Prostate gland (tissue), 2 donors: ENCODE measurements at regions not wholly inside any gene's neighbourhood (a gene's known extent, or its start where the extent isn't known, plus 50 kb on each side); places are given as distances from the start of the nearest gene placed in this dataset.

Source experiments
- DNase-seq: peaks from one replicate; pipeline ENCODE4 v3.0.0-alpha.2; 2019; ENCODE audit warnings: low spot score
- H3K27ac ChIP-seq, 2 donors: fragments of 200-600 bp; sonication (generic); 2 replicates each; pipeline ENCODE4 v1.5.1; 2017 to 2019
- H3K27me3 ChIP-seq: fragments of 200-600 bp; sonication (generic); replicated peaks from 2 replicates; pipeline ENCODE4 v1.5.1; 2019; ENCODE audit not compliant: insufficient read depth
- H3K36me3 ChIP-seq, 2 donors: fragments of 200-600 bp; sonication (generic); 1 replicate in 1 of 2; 2 replicates in 1 of 2; pipeline versions ENCODE4 v1.5.1 to v1.8.1; 2017 to 2019
- H3K4me1 ChIP-seq: fragments of 200-600 bp; sonication (generic); replicated peaks from 2 replicates; pipeline ENCODE4 v1.5.1; 2019
- H3K4me3 ChIP-seq, 2 donors: fragments of 200-600 bp; sonication (generic); 2 replicates each; pipeline ENCODE4 v1.5.1; 2017 to 2019
- H3K9me3 ChIP-seq: fragments of 200-600 bp; sonication (generic); 2 replicates; pipeline ENCODE4 v1.5.1; 2017
- CTCF ChIP-seq, 4 experiments: fragments of 200-600 bp in 2 of 4; fragments of 450-650 bp in 2 of 4; sonication (generic) in 2 of 4; IDR thresholded peaks; 1 replicate in 3 of 4; 2 replicates in 1 of 4; pipeline ENCODE4 v1.5.1; 2016 to 2019; ENCODE audit warnings: antibody characterized with exemption in 4 of 4, mild to moderate bottlenecking in 2 of 4, moderate library complexity in 2 of 4
- POLR2A ChIP-seq: fragments of 450-650 bp; IDR thresholded peaks from one replicate; pipeline ENCODE4 v1.6.1; 2016; ENCODE audit warnings: antibody characterized with exemption, mild to moderate bottlenecking
- POLR2AphosphoS5 ChIP-seq: sonication (generic); formaldehyde crosslinking; IDR thresholded peaks from one replicate; pipeline ENCODE4 v1.6.1; 2017; ENCODE audit warnings: antibody characterized with exemption
- WGBS: methylation state at CpG from one replicate; pipeline ENCODE4 v1.1.5; 2018; 5-methylcytosine and 5-hydroxymethylcytosine counted together
- intact Hi-C: fragments of 100-400 bp; cut with DNase I; formaldehyde crosslinking; loops from one replicate; pipeline ENCODE4 v1.14.2; 2022

- no peak overlapping the region for H3K27ac ChIP-seq
- no peaks in the 10 kb centered on the region for H3K9me3 ChIP-seq
- TF ChIP-seq CTCF (IDR thresholded peaks at IDR 0.05) (no peak), POLR2A (no peak), POLR2AphosphoS5 (no peak)
- no peaks in the 10 kb centered on the region for H3K27me3 ChIP-seq
- no peak overlapping the region for H3K4me3 ChIP-seq
- 70% methylated on average over 5 of the region's 5 CpGs for WGBS
- no peaks in the 10 kb centered on the region for H3K36me3 ChIP-seq
- DNase-seq = no peak
- intact Hi-C loops = no loop called here
- H3K4me1 ChIP-seq = no peaks in the 10 kb centered on the region
Observed at GRCh38 chr1:98382986-98383740, 278.4 kb upstream of the SNX7 start.

GRCh38 chr1:98382586-98382985 is 278.9 kb upstream of the SNX7 start:
- Histone ChIP-seq H3K27me3 (no peaks in the 10 kb centered on the region), H3K27ac (no peak overlapping the region), H3K36me3 (no peaks in the 10 kb centered on the region), H3K9me3 (no peaks in the 10 kb centered on the region), H3K4me3 (no peak overlapping the region), H3K4me1 (no peaks in the 10 kb centered on the region)
- intact Hi-C loops = no loop called here
- no peak for DNase-seq
- no peak for TF ChIP-seq POLR2AphosphoS5
- no peak for TF ChIP-seq POLR2A
- TF ChIP-seq CTCF (IDR thresholded peaks at IDR 0.05) = no peak
- WGBS = 85% methylated on average over 2 of the region's 2 CpGs

GRCh38 chr1:98374098-98374497 is 287.4 kb upstream of the SNX7 start:
- WGBS = 88% methylated on average over 2 of the region's 2 CpGs
- H3K27ac ChIP-seq = no peak overlapping the region
- no peaks in the 10 kb centered on the region for H3K9me3 ChIP-seq
- no peak overlapping the region for H3K4me3 ChIP-seq
- H3K4me1 ChIP-seq = no peaks in the 10 kb centered on the region
- no peaks in the 10 kb centered on the region for H3K36me3 ChIP-seq
- no peaks in the 10 kb centered on the region for H3K27me3 ChIP-seq
- DNase-seq = no peak
- no peak for TF ChIP-seq POLR2A
- no peak for TF ChIP-seq CTCF (IDR thresholded peaks at IDR 0.05)
- TF ChIP-seq POLR2AphosphoS5 = no peak
- intact Hi-C loops = no loop called here

- WGBS = 92% methylated on average over 2 of the region's 2 CpGs
Observed at GRCh38 chr1:98373056-98373455, 288.5 kb upstream of the SNX7 start.

More at GRCh38 chr1:98373056-98373455, 288.5 kb upstream of the SNX7 start:
- H3K36me3 ChIP-seq = no peaks in the 10 kb centered on the region
- no peaks in the 10 kb centered on the region for H3K27me3 ChIP-seq
- H3K27ac ChIP-seq = no peak overlapping the region
- H3K4me1 ChIP-seq = no peaks in the 10 kb centered on the region
- intact Hi-C loops = no loop called here
- no peak for TF ChIP-seq POLR2AphosphoS5
- TF ChIP-seq POLR2A = no peak
- TF ChIP-seq CTCF (IDR thresholded peaks at IDR 0.05) = no peak
- no peak overlapping the region for H3K4me3 ChIP-seq
- no peaks in the 10 kb centered on the region for H3K9me3 ChIP-seq
- DNase-seq = no peak
